GM10266 (cell line): ENCODE measurements at regions not wholly inside any gene's neighbourhood (a gene's known extent, or its start where the extent isn't known, plus 50 kb on each side); places are given as distances from the start of the nearest gene placed in this dataset.

Experiments
- DNase-seq: peaks from one replicate; pipeline ENCODE4 v3.0.0; 2012; ENCODE audit errors: extremely low spot score
- CTCF ChIP-seq: IDR thresholded peaks from 2 replicates; pipeline ENCODE4 v1.5.1; 2012; ENCODE audit warnings: mild to moderate bottlenecking, low read depth; ENCODE audit not compliant: control insufficient read depth, insufficient read depth; ENCODE audit errors: missing control alignments

DNA sequence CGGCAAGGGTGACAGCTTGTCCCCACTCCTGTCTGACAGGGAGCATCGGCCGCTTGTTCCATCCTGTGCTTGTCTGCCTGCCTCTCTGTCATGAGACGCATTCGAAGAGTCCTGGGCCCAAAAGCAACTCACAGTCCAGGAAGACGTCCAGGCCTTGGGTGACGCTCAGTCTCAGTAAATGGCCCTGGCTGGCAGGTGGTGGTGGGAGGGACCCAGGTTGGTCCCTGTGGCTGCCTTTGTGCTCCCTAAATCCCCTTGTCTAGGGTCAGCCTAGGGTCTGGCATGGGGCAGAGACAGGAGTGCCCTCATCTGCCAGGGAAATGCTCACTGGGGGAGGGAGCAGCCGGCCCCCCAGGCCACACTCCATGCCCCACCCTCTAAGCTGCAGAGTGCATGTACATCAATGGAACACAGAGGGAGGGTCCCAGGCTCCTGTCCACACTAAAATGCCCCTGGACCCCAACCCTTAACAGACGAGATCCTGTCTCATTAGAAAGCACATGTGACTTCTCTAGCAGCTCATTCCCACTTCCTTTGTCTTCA is 295.2 kb upstream of the ZNF32 start:
- no peak for DNase-seq
- no peak for TF ChIP-seq CTCF

DNA sequence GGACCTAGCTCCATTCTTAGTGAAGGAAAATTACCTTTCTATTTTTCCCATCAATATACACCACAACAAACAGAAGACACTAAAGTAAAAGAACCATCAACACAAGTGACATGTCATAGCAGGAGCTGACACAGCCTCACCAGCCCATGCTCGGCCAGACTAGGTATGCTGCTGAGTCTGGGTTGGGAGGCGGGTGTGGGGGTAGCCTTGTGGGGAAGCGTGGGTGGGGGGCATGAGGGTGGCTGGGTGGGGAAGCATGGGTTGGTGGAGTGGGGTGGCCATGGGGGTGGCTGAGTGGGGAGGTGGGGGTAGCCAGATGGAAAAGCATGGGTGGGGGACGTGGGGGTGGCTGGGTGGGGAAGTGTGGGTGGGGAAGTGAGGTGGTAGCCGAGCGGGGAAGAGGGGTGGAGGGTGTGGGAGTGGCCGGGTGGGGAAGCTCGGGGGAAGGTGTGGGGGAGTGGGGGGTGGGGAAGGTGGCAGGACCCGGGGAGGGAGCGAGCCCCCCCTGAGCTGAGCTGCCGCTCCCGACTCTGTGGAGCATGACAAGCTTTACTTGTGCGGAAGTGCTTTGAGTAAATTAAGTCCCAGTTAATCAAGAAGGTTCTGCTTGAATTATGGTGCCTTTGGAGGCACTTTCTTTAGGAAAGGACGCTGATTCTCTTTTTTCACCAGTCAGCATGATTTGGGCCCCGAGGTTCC is 294.6 kb upstream of the ZNF32 start:
- DNase-seq = no peak
- no peak for TF ChIP-seq CTCF

GRCh38 chr10:43942096-43942850 is 293.6 kb upstream of the ZNF32 start:
- no peak for DNase-seq
- TF ChIP-seq CTCF = no peak

GRCh38 chr10:43940898-43941837 is 292.5 kb upstream of the ZNF32 start:
- DNase-seq = no peak
- TF ChIP-seq CTCF = no peak

DNA sequence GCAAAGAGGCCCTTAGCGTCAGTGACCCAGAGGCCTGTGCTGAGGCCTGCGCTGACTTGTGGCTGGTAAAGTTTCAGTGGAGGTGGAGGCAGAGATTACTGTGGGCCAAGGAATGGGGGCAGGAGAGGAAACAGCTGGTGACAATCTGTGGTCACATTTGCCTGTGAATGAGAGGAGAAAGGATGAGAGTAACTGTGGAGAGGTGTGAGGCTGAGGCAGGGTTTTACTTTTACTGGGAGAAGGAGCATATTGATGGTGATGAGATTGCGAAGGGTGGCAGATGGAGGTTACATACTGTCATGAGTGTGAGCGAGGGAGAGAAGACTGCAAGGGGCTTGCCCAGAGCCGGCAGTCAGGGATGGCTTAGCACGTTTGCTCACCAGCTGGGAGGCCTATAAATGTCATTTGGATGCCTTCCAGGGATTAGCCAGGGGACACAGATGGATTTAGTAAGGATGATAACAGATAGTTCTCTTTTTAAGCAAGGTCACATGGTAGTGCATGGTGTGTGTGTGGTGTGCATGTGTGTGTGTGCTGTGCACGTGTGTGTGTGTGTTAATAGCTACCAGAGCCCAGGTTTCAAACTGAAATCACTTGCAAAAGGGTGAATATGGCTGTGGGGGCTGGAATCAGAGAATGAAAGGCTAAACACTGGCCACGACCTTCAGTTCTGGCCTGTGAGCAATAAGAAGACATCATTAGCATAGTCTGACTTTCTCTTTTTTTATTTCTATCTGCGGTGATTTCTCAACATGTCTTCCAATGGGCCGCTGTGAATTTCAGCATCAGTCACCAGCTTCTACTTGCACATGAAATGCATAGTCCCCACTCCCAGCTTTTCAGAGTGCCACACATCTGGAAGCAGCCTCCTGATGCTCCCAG is 291.5 kb upstream of the ZNF32 start:
- no peak for DNase-seq
- no peak for TF ChIP-seq CTCF

- no peak for TF ChIP-seq CTCF
- no peak for DNase-seq
Observed at GRCh38 chr10:43939389-43939938, 290.8 kb upstream of the ZNF32 start.
